Mesothelial cell of epicardium (in vitro differentiated cells): ENCODE measurements at regions not wholly inside any gene's neighbourhood (a gene's known extent, or its start where the extent isn't known, plus 50 kb on each side); places are given as distances from the start of the nearest gene placed in this dataset.
A peak's percentile ranks its signal among the peaks of the same experiment; 100 is the strongest.

Experiments
- DNase-seq, 2 experiments: peaks; one replicate each; pipeline ENCODE4 v3.0.0; 2021; ENCODE audit warnings: low spot score in 2 of 2; ENCODE audit not compliant: unreplicated experiment in 2 of 2
- H3K27ac Mint-ChIP-seq: 2 replicates; pipeline ENCODE4 v1.8.0; 2021; ENCODE audit warnings: mixed read lengths
- H3K27me3 Mint-ChIP-seq: 2 replicates; pipeline ENCODE4 v1.8.0; 2021; ENCODE audit warnings: low read depth, mixed read lengths
- H3K36me3 Mint-ChIP-seq: 2 replicates; pipeline ENCODE4 v1.8.0; 2021; ENCODE audit warnings: mixed read lengths
- H3K4me1 Mint-ChIP-seq: 2 replicates; pipeline ENCODE4 v1.8.0; 2021; ENCODE audit warnings: mixed read lengths
- H3K4me3 Mint-ChIP-seq: 2 replicates; pipeline ENCODE4 v1.8.0; 2021; ENCODE audit warnings: mild to moderate bottlenecking, moderate library complexity, mixed read lengths
- H3K9me3 Mint-ChIP-seq: 2 replicates; pipeline ENCODE4 v1.8.0; 2021; ENCODE audit warnings: mixed read lengths
- CTCF ChIP-seq: fragments of 200-600 bp; sonication (generic); IDR thresholded peaks from one replicate; pipeline ENCODE4 v1.5.0; 2021; ENCODE audit warnings: antibody characterized with exemption; ENCODE audit not compliant: unreplicated experiment

- peaks cover 7% of the 10 kb centered on the region for H3K9me3 Mint-ChIP-seq
- H3K27ac Mint-ChIP-seq: no peak overlapping the region
- H3K4me3 Mint-ChIP-seq: no peak overlapping the region
- no peak for TF ChIP-seq CTCF
- no peak for DNase-seq
- no peaks in the 10 kb centered on the region for H3K4me1 Mint-ChIP-seq
- peaks cover 4% of the 10 kb centered on the region for H3K27me3 Mint-ChIP-seq
- no peaks in the 10 kb centered on the region for H3K36me3 Mint-ChIP-seq
Measured at GRCh38 chr9:108278341-108278740, 577.4 kb downstream of the ACTL7B start.

GRCh38 chr9:108277216-108277615, 578.6 kb downstream of the ACTL7B start:
- Mint-ChIP-seq H3K36me3 (no peaks in the 10 kb centered on the region), H3K27ac (no peak overlapping the region), H3K4me1 (peaks cover 8% of the 10 kb centered on the region), H3K9me3 (peaks cover 6% of the 10 kb centered on the region), H3K4me3 (no peak overlapping the region), H3K27me3 (peaks cover 4% of the 10 kb centered on the region)
- no peak for DNase-seq
- no peak for TF ChIP-seq CTCF

- H3K9me3 Mint-ChIP-seq: peaks cover 6% of the 10 kb centered on the region
- no peak overlapping the region for H3K4me3 Mint-ChIP-seq
- peaks cover 21% of the 10 kb centered on the region for H3K4me1 Mint-ChIP-seq
- DNase-seq: no peak
- H3K36me3 Mint-ChIP-seq: no peaks in the 10 kb centered on the region
- TF ChIP-seq CTCF: no peak
- H3K27ac Mint-ChIP-seq: no peak overlapping the region
- peaks cover 4% of the 10 kb centered on the region for H3K27me3 Mint-ChIP-seq
Measured at GRCh38 chr9:108275906-108276305, 579.9 kb downstream of the ACTL7B start.

- Mint-ChIP-seq H3K4me1 (peaks cover 31% of the 10 kb centered on the region), H3K36me3 (no peaks in the 10 kb centered on the region), H3K4me3 (no peak overlapping the region), H3K27ac (no peak overlapping the region), H3K9me3 (peaks cover 6% of the 10 kb centered on the region), H3K27me3 (peaks cover 4% of the 10 kb centered on the region)
- no peak for TF ChIP-seq CTCF
- no peak for DNase-seq
Measured at GRCh38 chr9:108274971-108275370, 580.8 kb downstream of the ACTL7B start.

GRCh38 chr9:108273988-108274387, 581.8 kb downstream of the ACTL7B start:
- Mint-ChIP-seq H3K27me3 (no peaks in the 10 kb centered on the region), H3K27ac (no peak overlapping the region), H3K9me3 (peaks cover 6% of the 10 kb centered on the region), H3K36me3 (no peaks in the 10 kb centered on the region), H3K4me3 (no peak overlapping the region), H3K4me1 (peaks cover 36% of the 10 kb centered on the region)
- TF ChIP-seq CTCF: no peak
- no peak for DNase-seq

- peaks cover 6% of the 10 kb centered on the region for H3K9me3 Mint-ChIP-seq
- no peak for TF ChIP-seq CTCF
- H3K36me3 Mint-ChIP-seq: no peaks in the 10 kb centered on the region
- H3K27ac Mint-ChIP-seq: peak overlapping the region; percentile 93
- DNase-seq: no peak
- peaks cover 36% of the 10 kb centered on the region for H3K4me1 Mint-ChIP-seq
- H3K27me3 Mint-ChIP-seq: no peaks in the 10 kb centered on the region
- H3K4me3 Mint-ChIP-seq: peak overlapping the region; percentile 10
Measured at GRCh38 chr9:108272349-108272899, 583.4 kb downstream of the ACTL7B start.
